Fibroblast of peridontal ligament (primary cell): ENCODE measurements at regions not wholly inside any gene's neighbourhood (a gene's known extent, or its start where the extent isn't known, plus 50 kb on each side); places are given as distances from the start of the nearest gene placed in this dataset.

Experiments used
- DNase-seq: peaks from one replicate; pipeline ENCODE4 v3.0.0-alpha.2; 2010; ENCODE audit errors: extremely low read depth

DNA sequence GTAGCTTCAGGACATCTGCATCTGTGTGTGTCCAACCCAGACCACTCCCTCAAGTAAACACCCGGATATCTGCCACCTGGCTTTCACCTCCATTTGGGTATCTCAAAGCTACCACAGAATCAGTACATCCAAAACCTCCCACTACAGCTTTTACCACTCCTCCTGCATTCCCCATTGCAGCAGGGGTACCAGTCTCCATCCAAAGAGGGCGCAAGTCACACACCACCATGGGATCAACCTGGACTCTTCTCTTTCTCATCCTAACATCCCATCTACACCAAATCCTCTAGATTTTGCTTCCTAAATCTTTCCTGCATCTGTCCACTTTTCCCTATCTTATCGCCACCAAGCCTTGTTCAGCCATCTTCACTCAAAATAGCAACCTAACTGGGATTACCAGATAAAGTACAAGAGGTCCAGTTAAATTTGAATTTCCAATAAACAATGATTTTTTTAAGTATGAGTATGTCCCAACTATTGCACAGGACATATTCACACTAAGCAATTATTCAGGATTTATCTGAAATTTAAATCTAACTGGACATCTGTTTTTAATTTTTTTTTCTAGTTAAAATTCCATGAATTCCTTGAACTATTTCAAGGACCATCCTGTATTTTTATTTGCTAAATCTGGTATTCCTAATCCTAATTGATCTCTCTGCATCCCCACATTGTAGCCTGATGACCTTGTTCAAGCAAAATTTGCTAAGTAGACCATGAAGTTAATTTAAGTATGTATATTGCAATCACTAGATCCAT lies 164.3 kb upstream of the MLN start:
- DNase-seq, result peak; percentile 3

DNA sequence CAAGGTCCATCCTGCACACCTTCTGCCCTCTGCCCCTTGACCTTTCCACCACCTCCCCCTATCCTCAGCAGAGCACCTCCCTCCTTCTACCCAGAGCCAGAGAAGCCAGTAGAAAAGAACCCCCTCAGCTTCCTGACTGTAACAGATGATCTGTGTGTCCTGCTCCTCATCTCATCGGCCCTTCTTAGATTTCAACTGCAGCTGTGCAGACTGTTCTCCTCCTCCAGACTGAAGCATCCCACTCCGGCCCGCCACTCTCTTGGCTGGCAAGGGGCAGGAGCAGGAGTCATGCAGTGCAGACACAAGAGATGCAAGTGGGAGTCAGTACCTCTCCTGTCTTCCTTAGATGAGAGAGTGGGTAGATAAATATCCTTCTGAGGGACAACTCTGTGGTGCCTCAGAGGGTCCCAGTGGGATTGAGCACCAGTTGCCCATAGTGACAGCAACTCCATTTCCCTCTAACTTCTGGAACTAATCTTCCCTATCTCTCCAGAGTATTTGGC lies 163.5 kb upstream of the MLN start:
- DNase-seq, result no peak

DNA sequence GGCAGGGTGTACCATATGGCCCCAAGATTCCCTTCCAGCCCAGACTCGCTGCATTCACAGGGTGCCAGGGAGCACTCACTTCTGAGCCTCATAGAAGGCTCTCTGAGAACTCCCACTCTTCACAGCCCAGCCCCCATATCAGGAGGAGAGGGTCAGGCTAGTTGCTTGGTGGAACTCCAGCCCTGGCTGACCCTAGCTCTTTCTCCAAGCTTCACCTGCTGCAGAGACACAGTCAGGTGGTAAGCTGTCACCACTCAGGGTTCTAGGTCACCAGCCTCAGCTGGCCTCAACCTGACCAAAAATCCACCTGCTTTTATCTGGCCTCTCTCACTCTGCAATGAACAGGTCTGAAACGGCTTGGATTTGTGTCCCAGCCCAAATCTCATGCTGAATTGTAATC lies 162.7 kb upstream of the MLN start:
- no peak for DNase-seq

DNA sequence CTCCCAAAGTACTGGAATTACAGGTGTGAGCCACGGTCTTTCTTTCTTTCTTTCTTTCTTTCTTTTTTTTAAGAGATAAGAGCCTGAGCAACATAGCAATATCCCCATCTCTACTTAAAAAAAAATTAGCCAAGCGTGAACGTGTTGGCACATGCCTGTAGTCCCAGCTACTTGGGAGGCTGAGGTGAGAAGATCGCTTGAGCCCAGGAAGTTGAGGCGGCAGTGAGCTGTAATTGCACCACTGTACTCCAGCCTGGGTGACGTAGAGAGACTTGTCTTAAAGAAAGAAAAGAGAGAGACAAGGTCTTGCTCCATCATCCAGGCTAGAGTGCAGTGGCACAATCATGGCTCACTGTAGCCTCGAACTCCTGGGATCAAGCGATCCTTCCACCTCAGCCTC lies 162.0 kb upstream of the MLN start:
- no peak for DNase-seq

DNA sequence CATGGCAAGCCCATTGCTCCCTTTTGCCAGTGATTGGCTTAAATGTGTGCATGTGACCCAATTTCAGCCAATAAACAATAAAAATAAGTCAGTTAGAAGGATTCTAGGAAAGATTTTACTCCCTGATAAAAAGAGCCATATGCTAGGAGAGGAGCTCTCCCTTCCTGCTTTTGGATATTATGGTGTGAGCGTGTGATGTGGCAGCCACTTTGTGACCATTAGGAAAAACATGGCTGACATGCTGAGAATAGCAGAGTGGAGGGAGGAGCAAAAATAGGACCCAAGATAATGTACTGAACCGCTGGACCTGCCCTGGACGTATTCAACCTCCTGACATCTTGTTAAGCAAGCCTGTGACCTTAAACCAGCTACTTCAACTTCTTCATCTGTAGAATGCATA lies 160.6 kb upstream of the MLN start:
- DNase-seq, result no peak

DNA sequence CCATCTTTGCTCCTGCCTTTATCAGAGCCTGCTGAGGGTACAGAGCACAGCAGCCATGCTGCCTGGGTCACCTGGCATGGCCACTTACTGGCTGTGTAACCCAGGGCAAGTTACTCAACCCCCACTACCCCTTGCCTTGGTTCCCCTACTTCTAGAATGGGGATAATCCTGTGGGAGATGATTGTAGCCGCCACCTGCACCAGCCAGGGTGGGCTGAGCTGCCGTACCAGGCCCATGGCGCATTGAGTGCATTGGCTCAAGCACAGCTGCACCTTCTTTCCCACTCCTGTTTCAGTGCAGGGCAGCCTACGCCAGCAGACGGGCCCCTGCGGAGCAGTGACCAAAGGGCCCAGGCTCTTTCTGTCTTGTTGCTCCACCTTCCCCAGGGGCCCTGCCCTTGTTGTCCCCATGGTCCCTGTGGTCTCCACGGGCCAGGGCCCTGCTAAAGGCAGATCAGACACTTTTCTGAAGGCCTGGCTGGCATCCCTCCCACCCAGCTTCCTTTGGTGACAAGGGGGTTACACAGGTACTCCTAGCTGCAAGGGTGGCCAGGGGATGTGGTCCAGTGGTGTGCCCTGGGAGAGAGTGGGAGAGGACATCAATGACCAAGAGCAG lies 159.4 kb upstream of the MLN start:
- no peak for DNase-seq

DNA sequence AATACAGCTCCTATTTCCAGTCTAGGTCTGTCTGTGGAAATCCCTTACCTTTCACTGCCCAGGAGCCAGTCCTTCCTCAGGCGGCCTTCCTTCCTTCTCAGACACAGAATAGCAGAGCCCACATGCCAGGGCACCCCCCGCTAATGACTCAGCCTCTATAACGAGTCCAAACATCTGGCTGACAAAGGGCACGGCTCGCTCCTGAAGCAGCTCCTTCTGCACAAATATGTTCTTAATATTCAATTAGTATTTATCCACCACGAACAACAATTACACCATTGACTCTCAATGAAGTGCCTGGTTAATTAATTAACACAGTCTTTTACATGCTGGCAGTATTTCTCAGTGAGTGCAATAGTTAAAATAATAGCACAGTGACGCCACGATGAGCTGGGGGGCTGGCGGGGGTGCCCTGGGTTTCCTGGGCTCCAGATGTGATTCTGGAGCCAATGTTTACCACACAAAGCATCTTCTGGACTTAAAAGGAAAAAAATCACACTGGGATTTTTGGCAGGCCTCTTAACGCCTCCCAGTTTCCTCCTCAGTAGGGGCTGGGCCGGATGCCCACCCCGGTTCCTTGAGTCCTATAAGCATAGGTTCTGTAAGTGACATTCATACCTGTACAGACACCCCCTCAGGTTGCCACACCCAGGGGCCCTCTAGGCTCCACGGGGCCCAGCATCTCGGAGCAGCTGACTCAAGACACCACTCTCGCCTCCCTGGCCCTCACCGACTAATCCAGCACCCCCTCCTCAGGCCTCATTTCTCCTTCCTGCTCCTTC lies 158.6 kb upstream of the MLN start:
- no peak for DNase-seq

DNA sequence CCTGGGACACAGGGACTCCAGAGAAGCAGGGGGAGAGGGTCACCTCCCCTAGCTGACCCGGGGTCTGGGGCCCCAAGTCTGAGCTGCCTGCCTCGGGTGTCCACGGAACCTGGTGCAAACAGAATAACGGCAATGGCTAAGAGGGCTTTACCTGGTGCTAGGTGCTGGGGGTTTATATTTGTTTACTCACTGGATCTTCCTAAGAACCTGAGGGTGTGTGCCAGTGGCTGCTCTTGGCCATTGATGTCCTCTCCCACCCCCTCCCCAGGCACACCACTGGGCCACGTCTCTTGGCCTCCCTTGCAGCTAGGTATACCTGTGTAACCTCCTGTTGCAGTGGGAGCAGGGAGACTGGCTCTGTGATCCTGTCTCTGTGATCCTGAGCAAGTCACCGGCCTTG lies 157.9 kb upstream of the MLN start:
- DNase-seq, result no peak

DNA sequence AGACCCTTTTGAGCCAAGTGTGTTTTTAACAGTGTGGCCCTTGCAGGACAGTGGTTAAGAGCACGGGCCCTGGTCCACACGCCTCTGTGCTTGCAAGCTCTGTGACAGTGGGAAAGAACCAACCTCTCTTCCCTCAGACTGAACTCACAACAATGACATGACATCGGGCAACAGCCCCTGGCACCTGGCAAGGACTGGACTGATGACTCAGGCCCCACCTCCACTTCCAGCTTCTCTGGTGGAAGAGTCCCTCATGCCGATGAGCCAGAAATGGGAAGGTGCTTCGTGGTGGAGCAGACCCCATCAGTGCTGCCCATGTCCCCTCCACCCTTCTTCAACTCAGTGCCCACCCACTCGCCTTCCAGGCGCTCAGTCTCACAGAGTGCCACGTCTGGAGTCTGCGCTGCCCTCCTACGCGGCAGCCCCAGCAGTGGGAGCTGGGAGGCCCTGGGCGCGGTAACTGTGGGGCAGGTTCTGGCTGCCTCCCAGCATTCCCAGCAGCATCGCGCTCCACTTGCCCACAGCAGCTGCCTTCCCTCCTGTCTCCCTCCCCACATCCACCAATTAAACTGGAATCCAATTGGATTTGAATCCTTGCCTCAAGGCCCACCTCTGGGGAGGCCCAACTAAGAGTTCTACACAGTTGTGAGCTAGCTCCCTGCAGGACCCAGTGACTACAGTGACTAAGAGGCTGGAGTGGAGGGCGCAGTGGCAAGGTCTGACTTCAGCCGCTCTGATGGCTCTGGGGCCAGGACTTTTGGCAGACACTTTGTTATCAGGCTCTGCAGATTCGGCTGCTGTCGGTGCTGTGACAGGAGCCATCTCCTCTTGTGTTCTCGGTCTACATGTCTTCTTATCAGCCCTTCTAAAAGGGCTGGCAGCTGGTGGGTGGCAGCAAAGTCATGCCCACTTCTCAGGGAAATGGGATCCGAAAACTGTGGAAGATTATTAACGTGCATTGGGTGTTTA lies 156.8 kb upstream of the MLN start:
- no peak for DNase-seq

DNA sequence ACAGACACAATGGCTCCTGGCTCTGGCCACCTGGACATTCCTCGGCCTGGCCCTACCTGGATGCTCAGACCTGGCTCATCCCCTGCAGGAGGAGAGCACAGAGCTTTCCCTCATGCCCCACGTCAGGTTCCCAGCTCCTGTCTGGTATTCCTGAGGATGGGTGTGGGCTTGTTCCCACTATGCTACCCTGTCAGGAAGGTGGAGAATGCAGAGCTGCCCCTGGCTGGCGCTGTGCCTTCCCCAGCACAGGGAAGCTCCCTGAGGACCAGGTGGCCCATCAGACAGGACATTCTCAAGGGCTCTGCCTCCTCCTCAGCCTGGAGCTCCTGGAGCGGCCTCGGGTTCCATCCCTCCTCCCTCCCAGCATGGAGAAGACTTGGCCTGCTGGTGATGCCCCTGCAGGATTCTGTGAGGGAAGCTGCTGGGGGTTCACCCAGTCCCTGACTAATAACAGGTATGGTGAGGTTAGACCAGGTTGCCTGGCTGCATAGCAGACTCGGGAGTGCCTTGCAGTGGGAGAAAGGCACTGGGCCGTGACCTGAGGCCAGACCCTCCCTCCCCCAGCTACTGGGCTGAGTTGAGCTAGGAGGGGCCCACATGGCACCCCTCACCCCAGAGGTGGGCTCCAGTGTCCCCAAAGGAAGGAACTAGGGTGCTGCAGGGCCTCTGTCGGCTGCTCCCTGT lies 156.0 kb upstream of the MLN start:
- DNase-seq, result no peak

DNA sequence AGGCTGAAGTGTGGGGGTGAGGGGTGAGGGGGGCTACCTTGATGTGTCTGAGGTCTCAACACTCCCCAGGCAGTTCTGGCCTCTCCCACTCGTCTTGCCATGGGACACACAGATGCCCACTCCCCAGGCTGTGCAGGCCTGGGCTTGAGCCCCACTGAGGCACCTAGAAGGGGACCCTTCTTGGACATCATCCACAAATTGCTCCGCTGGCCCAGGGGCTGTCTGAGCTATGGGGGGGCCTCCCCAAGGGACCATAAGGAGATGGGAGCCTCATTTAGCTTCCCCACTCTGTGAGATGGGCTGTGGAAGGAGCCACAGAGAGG lies 155.5 kb upstream of the MLN start:
- no peak for DNase-seq

DNA sequence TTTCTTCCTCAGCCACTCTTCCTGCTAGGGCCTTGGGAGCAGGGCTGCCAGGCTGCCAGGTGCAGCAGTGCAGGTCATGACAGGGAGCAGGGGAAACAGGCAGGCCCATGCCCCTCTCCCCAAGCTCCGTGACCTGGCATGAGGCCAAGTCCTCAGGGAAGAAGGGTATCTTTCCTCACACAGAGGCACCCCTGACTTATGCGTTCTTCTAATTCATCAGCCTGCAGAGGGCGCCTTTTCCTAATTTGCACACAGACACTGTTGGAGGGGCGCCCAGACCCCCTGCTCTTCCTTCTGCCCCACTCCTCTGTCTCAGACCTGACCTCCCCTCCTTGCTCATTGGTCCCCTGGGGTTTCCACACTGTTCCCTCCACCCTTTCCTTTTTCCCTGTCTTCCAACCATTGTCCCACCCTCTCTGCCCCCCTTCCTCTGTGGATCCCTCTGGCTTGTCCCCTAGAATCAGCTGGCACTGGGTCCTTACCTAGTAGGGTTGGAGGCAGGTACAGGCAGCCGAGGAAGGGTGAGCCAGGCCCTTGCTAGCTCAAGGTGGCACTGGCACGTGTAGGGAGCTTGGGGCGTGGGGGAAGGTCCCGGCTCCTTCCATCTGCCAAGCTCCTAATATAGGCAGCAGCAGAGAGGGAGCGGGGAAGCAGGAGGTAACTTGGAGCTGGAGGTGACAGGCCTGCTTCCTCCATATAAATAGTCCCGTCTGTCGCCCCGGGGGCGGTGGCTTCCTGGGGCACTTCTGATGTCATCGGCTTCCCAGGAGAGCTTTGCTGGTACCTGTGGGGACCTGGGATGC lies 154.9 kb upstream of the MLN start:
- DNase-seq, result no peak

DNA sequence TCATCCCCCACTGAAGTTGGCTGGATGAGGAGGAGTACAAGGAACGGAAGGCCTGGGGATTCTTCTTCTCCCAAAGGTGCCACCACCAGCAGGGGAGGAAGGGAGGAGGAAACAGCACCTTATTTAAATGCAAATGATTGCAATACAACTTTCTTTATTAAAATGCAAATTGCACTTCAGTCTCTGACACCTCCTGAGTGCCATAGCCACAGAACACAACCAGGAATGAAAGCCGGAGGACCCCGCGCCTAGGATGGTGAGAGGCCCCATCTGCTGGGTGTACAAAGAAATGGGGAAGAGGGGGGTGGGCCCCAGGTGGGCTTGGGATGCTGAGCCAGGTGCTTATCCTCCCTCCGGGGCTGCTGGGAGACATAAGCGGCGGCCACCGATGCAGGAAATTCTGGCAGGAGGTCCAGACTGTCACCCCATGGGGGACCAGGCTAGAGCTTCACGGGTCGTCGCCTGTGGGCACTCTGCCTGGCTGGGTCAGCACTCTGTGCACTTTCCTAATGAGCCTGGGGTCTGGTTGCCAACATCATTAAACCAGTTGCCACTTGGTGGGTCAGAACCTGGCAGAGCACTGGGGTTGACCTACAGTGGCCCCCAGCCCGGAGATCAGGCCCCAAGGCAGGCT lies 154.2 kb upstream of the MLN start:
- no peak for DNase-seq

DNA sequence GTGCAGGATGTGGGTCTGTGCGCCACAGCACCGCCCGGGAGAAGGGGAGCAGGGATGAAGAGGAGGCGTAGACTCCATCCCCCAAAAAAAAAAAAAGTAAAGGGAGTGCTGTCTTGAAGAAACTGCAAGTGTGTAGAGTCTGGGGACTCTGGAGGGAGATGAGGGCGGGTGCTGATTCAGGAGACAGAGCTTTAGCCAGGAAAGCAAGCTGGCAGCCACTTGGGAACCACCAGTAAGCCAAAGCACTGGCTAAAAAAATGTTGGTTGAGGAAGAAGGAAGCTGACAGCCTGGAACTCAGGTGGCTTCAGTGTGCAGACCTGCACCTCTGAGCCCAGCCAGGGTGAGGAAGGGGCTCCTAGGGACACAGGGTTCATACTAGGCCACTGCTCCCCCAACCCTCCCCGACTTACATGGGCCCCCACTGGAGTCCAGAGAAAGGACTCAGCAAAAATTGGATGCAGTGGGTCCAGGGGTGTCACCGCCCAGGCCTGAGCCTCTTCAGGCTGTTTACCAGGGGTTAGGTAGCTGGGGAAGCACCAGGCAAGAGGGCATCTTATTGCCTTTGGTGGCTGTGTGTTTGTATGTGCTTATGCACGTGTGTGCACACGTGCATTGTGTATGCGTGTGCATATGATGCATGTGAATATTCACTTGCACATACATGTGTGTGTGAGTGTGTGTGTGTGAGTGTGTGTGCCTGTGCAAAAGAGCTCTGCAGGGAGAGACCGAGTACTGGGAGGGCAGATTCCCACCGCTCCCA lies 153.5 kb upstream of the MLN start:
- no peak for DNase-seq

DNA sequence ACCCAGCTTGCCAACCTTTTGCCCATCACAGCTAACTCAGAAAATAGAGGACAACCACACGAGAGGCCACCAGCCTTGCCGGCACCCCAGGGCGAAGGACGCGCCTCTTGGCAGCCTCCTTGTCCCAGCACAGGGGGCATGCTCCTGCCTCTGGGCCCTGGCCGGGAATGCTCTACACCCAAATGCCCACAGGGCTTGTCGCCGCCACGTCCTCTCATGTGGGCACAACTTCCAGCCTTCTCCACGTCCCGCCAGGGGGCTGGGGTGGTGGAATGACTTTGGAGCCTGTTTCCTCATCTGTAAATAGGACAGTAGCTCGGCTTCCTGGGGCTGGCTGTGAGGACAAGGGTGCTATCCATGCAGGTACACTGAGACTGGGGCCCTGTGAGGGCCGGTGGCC lies 152.4 kb upstream of the MLN start:
- DNase-seq, result no peak

DNA sequence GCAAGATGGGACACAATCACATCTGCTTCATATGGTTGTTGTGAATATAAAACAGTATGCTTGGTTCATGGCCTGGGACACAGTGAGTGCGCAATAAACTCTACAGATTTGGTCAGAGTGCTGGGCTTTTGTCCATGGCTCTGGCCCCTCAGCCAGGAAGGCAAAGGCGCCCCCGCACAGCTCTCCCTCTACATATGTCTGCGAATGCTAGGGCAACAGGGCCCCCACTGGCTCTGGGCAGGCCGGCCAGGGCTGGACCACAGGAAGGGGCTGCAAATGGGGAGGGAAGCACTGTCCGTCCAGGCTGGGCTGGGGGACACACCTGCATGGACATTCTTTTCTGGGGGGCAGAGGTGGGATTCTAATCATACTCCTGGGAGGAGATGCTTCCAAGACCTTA lies 151.8 kb upstream of the MLN start:
- DNase-seq, result no peak

DNA sequence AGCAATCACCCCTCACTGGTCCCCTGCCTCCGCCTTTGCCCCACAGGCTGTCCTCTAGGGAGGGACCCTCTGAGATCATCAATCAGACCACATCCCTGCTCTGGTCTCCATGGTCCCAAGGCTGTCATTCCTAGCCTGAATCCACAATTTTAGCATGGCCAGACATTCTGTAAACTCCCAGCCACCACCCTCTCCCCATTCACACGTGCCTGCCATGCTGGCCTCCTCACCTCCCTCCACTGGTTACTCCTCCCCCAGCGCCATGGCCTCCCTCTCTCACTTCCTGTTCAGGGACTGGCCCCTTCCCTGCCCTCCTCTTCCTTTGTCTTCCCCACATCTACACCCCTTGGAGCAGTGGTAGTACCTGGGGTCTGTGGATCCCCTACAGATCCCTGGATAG lies 150.7 kb upstream of the MLN start:
- DNase-seq, result no peak

DNA sequence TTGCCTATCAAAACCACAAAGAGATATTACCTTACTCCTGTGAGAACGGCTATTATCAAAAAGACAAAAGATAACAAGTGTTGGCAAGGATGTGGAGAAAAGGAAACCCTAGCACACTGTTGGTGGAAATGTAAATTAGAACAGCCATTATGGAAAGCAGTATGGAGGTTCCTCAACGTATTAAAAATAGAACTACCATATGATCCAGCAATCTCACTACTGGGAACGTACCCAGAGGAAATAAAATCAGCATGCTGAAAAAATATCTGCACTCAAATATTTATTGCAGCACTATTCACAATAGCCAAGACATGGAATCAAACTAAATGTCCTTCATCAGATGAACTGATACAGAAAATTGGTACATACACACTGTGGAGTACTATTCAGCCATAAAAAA lies 149.4 kb upstream of the MLN start:
- no peak for DNase-seq

DNA sequence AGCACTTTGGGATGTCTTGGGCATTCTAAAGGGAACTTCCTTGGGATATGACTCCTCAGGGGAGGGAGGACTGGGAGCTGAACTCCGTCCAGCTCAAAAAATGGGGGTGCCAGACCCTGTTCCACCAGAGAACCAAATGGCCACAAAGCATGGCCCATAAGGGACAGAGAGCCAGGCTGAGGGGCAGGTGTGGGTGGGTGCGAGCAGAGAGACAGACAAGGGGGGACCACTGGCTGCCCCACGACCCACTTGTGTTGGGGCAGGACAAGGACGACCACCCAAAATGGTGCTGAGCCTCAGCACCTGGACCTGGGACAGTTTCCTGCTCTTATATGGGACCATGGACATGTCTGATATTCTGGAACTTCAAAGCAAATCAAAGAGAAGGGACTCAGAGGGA lies 148.2 kb upstream of the MLN start:
- DNase-seq, result no peak
